Kidney tubule cell (primary cell): ENCODE measurements at regions not wholly inside any gene's neighbourhood (a gene's known extent, or its start where the extent isn't known, plus 50 kb on each side); places are given as distances from the start of the nearest gene placed in this dataset.
A peak's percentile ranks its signal among the peaks of the same experiment; 100 is the strongest.
"Not testable (repeated sequence)": the region's sequence is repeated elsewhere in the genome, so short reads cannot be mapped to it uniquely, and the experiment has no call there.

Experiments
- DNase-seq: peaks from one replicate; pipeline ENCODE4 v3.0.0-alpha.2; 2018; ENCODE audit warnings: low spot score

DNA sequence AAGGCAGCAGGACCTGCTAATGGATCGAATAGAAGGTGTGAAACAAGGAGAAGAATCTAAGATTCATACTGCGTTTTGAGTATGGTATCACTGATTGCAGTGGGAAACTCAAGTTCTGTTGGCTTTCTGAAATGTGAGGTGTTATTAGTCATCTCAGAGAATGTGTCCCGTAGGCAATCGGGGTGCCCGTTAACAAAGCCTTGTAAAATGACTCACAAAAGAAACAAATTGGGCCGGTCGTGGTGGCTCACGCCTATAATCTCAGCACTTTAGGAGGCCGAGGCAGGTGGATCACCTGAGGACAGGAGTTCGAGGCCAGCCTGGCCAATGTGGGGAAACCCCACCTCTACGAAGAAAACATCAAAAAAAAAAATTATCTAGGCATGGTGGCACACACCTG is 118.2 kb upstream of the C7orf33 start:
- DNase-seq = no peak

DNA sequence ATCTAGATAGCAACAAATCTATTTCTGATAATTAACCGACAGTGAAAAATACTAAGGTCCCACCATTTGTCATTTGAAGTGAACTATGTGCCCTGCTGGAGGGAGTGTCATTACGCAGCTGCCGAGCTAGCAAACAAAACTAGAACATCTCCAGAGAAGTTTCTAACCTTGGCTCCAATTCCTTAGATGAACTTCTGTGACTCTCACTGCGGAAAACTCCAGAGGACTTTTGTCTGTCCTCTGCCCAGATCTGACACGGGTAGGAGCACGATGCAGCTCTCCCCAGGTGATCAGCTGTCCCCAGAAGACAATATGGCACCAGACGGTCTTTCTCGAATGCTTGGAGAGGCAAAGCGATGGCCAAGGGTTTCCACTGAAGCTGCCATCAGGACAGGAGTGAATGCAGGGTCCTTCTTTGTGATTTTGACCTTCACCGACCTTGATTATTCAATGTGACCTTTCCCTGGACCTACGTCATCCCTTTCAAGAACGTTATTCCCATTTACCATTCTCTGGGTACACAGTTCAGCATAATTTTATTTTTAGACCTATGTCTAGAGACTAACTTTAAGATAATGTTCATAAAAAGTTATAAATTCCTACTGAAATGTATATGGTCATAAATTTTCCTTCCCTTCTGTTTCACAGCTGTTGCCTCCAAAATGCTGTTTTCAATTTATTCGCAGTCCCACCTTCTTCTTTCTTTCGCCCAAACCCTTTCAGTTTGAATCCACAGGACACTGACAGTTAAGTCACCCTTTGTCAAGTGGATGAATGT is 116.7 kb upstream of the C7orf33 start:
- no peak for DNase-seq

DNA sequence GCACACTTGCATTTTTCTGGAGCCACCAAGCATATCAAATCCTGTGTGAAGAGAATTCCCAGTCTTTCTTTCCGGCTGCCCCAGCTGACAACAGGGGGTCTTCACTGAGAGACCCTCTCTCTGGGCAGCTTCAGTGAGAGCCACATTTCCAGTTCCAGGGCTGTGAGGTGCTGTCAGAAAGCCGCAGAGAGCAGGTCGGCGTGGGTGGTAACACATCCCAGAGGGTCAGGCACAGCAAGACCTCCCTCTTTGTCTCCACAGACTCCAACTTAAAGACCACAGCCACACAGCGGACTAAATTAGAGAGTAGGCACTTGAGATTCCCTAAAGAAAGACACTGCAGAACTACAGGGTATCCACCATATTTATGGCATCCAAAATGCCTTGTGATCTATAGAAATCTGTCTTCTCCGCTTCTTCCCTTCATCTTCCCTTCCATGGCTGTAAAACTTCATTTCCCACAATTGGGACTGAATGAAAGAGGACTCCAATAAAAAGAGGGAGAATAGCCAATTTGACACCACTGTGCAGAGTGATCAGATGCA is 116.0 kb upstream of the C7orf33 start:
- DNase-seq = no peak

DNA sequence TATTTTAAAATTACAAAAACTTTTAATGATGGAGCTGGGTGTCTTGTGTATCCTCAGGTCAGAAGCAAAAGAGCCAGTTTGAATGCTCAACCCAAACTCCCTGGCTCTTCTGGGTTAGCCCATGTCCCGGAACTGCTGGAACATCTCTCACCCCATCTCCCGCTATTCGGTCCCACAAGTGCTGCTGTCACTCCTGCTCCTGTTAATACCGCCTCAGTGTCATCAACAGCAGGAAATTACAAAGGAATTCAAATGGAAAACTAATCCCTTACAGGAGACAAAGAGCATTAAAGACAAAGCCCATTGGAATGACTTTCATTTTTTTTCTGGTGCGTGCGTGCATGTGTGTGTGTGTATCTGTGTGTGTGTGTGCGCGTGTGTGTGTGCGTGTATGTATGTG is 112.0 kb upstream of the C7orf33 start:
- no peak for DNase-seq

DNA sequence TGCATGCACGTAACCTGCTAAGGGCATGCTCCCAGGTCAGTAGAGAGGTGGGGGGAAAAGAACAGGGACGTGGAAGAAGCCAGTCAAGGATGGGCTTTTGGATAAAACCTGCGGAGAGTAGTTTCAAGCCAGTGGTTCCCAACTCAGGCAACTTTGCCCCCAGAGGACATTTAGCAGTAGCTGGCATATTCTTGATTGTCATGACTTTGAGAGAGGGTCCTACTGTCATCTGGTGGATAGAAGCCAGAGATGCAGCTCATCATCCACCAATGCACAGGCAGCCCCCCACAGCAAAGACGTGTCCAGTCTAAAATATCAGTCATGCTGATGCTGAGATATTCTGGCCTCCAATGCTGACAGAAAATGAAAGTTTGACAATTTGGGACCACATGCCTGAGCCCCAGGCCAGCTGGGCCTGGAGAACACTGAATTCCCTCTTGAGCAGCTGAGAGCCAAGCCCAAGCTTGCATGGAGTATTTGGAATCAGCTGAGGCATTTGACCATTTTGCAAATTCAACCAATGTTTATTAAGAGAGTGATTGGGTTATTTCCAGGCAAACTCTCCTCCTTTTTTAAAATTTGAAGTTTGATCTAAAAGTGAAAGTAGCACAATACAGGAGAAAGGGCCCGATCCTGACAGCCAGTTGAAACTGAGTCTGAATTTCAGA is 110.0 kb upstream of the C7orf33 start:
- DNase-seq = no peak

DNA sequence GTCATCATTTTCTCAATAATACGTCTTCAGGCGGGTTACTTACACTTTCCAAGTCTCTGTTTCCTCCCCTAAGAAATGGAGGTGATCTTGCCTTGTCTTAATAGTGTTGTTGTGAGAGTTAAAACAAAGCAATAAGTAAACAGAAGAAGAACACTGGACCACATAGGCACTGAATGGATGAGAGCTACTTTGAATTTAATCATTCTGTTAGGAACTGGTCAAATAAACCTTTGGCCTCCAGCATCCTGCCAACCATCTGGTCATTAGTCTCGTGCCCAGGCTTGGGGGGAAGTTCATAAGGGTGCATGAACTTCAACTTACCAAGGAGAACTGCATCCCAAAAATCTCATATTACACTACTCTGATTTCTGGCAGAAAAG is 109.4 kb upstream of the C7orf33 start:
- DNase-seq = no peak

DNA sequence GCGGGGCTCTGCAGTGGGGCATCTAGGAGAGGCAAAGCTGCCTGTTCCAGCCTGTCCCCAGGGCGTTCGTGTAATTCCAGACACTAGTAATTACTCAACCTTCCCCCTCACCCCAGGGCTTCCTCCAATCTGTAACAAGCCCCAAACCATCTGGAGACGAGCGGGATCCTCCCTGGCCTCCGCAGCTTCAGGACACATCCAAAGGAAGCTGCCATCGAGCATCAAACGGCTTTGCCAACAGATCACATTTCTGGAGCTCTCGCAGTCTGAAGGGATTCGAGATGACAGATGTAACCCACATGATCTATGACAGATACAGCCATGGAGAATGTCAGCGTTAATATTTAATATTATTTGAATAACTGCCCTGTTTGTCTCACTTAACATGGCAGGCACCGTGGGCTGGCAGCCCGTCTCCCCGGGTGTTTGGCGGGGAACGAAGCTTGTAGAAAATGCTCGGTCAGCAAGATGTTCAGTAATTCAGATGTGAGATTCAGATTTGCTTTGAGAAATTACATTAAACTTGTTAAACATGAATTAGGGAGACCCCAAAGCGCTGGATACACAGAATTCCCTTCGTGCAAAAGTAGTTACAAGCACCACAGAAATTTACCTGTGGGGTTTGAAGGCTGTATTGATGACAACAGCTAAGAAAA is 108.5 kb upstream of the C7orf33 start:
- DNase-seq = no peak

DNA sequence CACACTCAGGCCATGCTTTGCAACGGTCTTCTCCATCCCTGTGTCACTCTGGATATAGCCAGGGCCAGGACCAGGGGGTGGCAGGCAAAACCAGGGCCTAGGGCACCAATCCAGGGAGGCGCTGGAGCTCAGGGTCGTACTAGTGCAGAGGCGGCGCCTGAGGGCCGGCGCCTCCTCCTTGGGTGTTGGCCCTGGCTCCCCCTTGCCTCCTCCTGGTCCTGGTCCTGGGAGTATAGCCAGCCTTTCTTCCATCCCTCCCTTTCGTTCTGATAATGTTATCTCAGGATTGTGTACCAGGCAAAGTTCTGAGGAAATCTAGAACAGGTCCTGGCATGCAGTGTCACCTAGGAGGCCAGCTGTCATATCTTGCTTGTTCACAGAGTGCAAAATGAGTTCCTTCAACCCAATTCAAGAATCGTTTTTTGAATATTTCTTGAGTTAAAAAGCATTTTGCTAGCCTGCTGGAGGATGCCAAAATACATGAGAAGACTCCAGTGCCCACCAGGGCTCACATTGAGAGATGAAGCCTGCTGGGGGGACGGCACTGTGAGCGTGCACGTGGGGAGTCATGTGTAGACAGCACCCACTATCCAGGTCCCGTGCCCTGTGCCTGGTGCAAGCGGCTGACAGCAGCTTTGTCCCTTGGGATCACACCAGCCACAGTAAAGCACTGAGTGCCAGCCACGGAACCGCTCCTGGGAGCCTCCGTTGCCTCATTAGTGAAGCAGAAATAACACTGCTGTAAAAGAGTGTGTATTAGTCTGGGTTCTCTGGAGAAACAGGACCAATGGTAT is 106.9 kb upstream of the C7orf33 start:
- DNase-seq = no peak

DNA sequence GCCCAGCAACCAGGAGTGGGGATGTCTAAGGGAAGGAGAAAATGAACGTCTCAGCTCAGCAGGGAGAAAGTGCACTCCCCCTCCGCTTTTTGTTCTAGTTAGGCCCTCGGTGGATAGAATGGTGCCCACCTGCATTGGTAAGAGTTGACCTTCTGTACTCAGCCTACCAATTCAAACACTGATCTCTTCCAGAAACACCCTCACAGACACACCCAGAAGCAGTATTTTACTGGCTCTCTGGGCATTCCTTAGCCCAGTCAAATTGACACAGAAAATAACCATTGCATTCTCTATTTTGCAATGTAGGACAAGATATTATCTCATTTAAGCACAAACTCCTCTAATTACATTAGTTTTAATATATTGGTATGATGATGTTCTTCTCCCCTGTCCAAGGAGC is 106.1 kb upstream of the C7orf33 start:
- DNase-seq = no peak

DNA sequence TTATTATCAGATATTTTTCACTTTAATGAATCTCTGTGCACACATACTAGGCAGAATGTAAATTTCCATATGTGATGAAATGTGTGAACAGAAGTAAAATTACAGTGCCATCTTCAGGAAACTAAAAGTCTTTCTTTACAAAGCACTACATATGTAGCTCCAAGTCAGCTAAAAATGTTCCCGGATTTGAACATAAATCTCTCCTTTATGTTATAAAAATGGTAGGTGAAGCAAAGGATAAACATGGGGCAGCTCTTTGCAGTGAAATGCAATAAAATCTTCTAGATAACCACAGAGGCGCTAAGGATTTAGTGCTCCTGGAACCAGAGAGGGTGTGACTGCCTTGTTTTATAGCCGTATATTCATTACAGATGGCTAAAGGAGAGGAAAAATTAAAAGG is 104.9 kb upstream of the C7orf33 start:
- peak; percentile 13 for DNase-seq

DNA sequence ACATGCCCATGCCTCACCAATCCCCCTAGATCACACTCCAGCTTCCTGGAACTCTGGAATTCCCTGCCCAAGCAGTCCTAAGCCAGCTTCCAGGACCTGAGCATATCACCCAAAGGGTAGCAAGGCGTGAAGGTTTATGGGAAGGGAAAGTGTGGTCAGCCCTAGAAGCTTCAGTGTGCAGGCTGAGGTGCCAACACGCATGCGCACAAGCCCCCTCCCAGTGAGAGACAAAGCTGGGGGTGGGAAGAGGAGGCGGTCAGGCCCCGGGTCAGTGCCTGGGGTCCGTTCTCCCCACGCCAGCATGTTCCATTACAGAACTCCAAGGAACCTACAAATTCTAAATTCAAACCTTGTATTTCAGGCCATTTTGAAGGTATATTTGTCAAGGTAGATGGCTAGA is 103.6 kb upstream of the C7orf33 start:
- no peak for DNase-seq

DNA sequence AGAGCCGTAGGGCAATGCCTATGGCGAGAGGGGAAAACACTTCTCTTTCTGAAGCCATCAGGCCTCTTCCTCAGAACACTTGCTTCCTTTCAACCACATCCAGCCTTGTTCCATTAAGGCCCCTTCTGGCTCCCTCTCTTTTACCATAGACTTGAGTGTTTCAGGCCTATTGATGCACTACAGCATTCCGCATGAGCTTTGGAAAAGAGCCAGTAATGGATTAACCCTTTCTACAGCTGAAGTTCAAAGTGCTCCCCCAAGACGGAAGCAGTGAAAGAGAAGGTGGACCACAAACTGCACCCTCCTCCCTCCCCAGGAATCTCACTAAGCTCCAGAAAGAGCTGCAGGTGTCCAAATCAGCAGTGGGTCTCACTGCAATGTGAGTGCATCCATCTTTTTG is 102.7 kb upstream of the C7orf33 start:
- no peak for DNase-seq

DNA sequence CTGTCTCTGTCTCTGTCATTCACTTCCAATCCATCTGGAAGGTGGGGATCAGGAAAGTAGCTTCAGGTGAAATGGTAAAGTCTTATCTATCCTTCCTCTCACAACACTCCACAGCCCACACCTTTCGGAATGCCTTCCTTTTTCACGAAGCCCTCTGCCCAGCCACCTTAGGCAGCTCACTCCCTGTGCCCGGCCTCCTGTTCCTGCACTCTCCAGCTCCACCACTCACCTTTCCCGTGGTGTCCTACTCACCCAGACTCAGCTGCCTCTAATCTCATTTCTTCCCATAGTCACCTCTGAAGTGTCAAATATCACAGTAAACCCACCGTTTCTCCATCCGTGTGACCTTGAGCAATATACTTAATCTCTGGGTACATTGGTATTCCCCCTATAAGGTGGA is 100.9 kb upstream of the C7orf33 start:
- DNase-seq = no peak

DNA sequence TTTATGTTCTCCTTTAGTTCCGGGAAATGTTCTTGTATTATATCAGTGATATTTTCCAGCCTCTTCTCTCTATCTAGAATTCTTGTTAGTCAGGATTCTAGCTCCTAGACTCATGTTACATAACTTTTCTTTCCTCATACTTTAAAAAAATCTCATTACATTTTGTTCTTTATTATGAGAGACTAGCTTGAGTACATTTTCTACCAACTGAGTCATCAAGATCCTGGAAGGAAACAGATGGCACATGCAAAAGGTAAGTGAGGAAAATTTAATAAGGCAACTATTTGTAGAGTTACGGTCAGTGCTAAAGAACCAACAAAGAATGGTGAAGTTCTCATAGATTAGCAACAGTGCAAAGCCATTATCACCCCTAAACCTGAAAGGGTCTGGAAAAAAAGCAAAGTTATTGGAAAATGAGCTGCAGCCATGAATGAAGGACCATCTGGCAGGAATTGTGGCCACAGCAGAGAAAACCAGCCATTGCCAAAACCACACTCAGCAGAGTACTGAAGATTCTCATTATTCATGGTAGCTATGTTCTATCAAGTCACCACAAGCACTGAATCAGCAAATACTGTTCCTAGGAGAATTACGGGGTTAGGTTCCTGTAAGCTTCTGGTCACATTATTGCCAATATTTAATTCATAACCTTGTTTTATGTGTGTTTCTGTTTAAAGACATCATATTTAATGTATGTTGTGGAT is 98.3 kb upstream of the C7orf33 start:
- peak; percentile 11 for DNase-seq

DNA sequence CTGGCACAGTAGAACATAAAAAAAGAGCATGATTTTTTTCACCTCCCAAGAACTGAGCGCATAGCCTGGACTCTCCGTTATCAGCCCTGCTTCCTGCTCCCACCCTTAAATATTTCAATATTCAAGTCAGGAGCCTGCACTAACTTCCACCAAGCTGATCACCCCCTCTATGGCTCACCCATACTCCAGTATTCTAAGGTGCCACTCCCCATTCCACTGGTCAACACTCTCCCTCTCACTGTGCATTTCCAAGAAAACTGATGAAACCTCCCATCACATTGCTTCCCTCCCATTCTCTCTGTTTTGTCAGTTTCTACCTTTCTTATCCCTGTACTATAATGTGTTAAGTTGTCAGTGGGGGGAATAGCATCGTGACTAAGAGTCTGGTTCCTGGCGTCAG is 95.0 kb upstream of the C7orf33 start:
- DNase-seq = no peak

DNA sequence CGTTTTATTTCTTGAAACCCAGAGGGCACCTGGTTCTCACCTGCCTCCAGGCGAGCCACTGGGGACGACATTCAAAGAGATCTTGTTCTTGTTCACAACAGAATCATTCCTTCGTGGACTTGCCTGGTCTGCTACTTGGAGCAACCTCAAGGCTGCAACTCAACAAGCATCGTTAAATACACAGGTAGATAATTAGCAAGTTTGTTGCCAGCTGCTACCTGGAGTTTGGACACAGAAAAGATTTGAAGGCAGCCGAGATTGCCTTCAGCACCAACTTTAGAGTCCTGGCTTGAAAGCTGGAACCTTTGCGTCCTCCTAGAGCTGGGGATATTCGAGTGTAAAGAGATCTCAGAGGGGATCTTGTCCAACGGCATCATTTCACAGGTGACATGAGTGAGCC is 89.6 kb upstream of the C7orf33 start:
- DNase-seq = no peak

DNA sequence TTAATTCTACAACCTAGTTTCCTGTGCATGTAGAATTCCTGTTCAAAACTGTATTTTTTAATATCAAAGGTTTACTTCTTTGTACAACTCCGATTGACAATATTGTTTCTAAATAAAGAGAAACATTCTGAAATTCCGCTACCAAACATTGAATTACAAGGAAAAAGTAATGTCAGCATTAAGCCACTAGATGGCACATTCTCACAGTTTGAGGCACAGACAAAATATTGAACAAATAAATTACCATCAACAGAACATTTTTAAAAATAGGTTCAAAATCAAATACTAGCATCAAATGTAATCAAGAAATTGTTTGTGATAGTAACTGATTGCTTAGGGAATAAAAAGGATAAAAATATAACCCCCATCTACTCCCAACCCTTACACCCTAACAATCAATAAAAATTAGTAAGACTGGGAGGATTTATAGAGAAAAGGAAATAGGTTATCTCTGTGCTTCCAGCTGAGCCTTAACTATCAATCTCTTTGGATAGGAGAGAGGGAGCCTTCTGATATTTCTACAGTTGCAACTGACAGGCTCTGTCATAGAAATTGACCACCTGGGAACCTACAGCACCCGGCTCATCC is 86.6 kb upstream of the C7orf33 start:
- peak; percentile 45 for DNase-seq

DNA sequence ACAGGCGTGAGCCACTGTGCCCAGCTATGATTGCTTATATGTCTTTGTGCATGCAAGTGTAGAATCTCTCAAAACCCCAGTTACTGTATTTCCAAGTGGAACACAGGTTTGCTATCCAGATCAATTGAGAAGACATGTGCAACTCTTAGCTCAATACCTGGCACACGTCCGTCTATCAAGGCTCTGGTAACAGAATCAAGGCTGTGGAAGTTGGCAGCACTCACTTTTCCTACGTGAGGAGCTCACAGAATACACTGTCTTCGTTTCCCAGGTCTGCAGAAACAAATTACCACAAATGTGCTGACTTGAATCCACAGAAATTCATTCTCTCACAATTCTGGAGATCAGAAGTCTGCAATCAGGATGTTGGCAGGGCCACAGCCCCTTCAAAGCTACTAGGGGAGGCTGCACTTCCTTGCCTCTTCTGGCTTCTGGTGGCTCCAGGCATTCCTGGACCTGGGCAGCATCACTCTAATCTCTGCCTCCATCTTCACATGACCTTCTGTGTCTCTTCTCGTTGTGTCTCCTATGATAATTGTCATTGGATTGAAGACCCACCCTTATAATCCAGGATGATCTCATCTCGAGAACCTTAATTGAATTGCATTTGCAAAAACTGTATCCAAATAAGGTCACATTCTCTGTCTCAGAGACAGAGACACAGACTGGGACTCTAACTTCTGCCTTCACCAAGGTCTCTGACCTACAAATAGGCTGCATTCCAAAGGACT is 84.8 kb upstream of the C7orf33 start:
- no peak for DNase-seq

DNA sequence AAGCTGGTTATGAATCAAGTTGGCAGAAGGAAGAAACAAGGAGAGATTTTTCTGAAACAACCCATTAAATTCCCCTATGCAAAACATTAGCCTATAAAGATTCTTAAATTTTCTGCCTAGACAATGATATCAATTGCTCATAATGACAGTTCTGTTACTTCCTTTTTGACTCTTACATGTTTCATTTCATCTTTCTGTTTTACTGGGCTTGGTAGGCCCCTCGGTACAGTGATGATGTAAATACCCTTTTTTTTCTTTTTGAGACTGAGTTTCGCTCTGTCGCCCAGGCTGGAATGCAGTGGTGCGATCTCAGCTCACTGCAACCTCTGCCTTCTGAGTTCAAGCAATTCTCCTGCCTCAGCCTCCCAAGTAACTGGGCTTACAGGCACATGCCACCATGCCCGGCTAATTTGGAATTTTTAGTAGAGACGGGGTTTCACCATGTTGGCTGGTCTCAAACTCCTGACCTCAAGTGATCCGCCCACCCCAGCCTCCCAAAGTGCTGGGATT is 83.4 kb upstream of the C7orf33 start:
- not testable (repeated sequence) for DNase-seq

DNA sequence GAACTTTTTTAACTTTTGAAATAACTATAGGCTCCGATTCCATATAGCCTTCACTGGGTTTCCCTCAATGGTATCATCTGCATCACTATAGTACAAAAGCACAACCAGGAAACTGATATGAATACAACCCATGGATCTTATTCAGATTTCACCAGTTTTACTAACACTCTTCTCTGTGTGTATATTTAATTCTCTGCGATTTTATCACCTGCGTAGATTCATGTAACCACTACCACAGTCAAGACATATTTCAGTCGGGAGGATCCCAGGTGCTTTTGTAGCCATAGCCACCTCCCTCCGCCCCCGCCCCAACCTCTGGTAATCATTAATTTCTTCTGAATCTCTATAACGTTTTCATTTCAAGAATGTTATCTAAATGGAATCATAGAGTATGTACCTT is 82.8 kb upstream of the C7orf33 start:
- no peak for DNase-seq
